CD14-positive monocyte (primary cell): ENCODE measurements at regions not wholly inside any gene's neighbourhood (a gene's known extent, or its start where the extent isn't known, plus 50 kb on each side); places are given as distances from the start of the nearest gene placed in this dataset.

Experiments
- DNase-seq, 3 donors: peaks; one replicate each; pipeline ENCODE4 v3.0.0-alpha.2; 2011 to 2022
- H2AFZ ChIP-seq: 2 replicates; pipeline ENCODE4 v1.6.0; 2012; ENCODE audit warnings: mild to moderate bottlenecking, low read depth, low read length, inconsistent platforms; ENCODE audit not compliant: insufficient read depth, poor library complexity, severe bottlenecking
- H3K27ac ChIP-seq, 2 donors: 1 replicate in 1 of 2; 2 replicates in 1 of 2; pipeline ENCODE4 v1.5.1; 2012 to 2013; ENCODE audit warnings: low read length in 2 of 2, control low read depth in 1 of 2, inconsistent platforms in 1 of 2, low read depth in 1 of 2, mild to moderate bottlenecking in 1 of 2
- H3K27me3 ChIP-seq, 2 donors: one replicate each; pipeline versions ENCODE4 v1.6.0 to v1.6.1; 2011 to 2013; ENCODE audit warnings: low read length in 2 of 2; ENCODE audit not compliant: control insufficient read depth in 2 of 2, insufficient read depth in 2 of 2
- H3K36me3 ChIP-seq, 2 donors: replicated peaks in 1 of 2; 1 replicate in 1 of 2; 2 replicates in 1 of 2; pipeline versions ENCODE4 v1.5.1 to v1.6.1; 2012 to 2013; ENCODE audit warnings: low read length in 2 of 2, control low read depth in 1 of 2, inconsistent platforms in 1 of 2, mild to moderate bottlenecking in 1 of 2; ENCODE audit not compliant: insufficient read depth in 2 of 2, control insufficient read depth in 1 of 2
- H3K4me1 ChIP-seq, 2 donors: 1 replicate in 1 of 2; 2 replicates in 1 of 2; pipeline versions ENCODE4 v1.5.1 to v1.6.1; 2012 to 2013; ENCODE audit warnings: low read length in 2 of 2, control low read depth in 1 of 2, inconsistent platforms in 1 of 2, mild to moderate bottlenecking in 1 of 2, moderate library complexity in 1 of 2; ENCODE audit not compliant: insufficient read depth in 2 of 2, control insufficient read depth in 1 of 2
- H3K4me2 ChIP-seq: replicated peaks from 2 replicates; pipeline ENCODE3; 2012; ENCODE audit warnings: low read length, moderate library complexity, mild to moderate bottlenecking; ENCODE audit not compliant: poor library complexity, severe bottlenecking; ENCODE audit errors: extremely low read depth
- H3K4me3 ChIP-seq, 3 experiments: fragments of 200-600 bp in 1 of 3; sonication (generic) in 1 of 3; replicated peaks in 1 of 3; 1 replicate in 2 of 3; 2 replicates in 1 of 3; pipeline ENCODE4 v1.5.1; 2011 to 2013; ENCODE audit warnings: low read length in 3 of 3, mild to moderate bottlenecking in 3 of 3, control low read depth in 2 of 3, low read depth in 2 of 3, inconsistent platforms in 1 of 3, moderate library complexity in 1 of 3
- H3K79me2 ChIP-seq: 2 replicates; pipeline ENCODE4 v1.6.0; 2012; ENCODE audit warnings: mild to moderate bottlenecking, control low read depth, inconsistent platforms, low read length, moderate library complexity; ENCODE audit not compliant: insufficient read depth
- H3K9ac ChIP-seq: 2 replicates; pipeline ENCODE4 v1.6.0; 2017; ENCODE audit warnings: low read length, mild to moderate bottlenecking; ENCODE audit not compliant: insufficient read depth, poor library complexity, severe bottlenecking
- H3K9me3 ChIP-seq, 2 donors: replicated peaks in 1 of 2; 1 replicate in 1 of 2; 2 replicates in 1 of 2; pipeline versions ENCODE4 v1.5.1 to v1.6.1; 2012 to 2013; ENCODE audit warnings: low read length in 2 of 2, control low read depth in 1 of 2; ENCODE audit not compliant: control insufficient read depth in 1 of 2, insufficient read depth in 1 of 2
- H4K20me1 ChIP-seq: 2 replicates; pipeline ENCODE4 v1.6.0; 2012; ENCODE audit warnings: mild to moderate bottlenecking, low read length, control low read depth, moderate library complexity; ENCODE audit not compliant: insufficient read depth
- H3K27ac Mint-ChIP-seq, 7 donors: one replicate each; pipeline ENCODE4 v1.8.0; 2020; ENCODE audit warnings: mild to moderate bottlenecking in 7 of 7, mixed read lengths in 7 of 7, moderate library complexity in 6 of 7, inconsistent platforms in 2 of 7
- H3K27me3 Mint-ChIP-seq, 3 donors: one replicate each; pipeline ENCODE4 v1.8.0; 2021 to 2022; ENCODE audit warnings: low read depth in 3 of 3, mild to moderate bottlenecking in 3 of 3, mixed read lengths in 3 of 3, moderate library complexity in 3 of 3, inconsistent platforms in 1 of 3
- H3K36me3 Mint-ChIP-seq, 2 donors: one replicate each; pipeline ENCODE4 v1.8.0; 2020; ENCODE audit warnings: mixed read lengths in 2 of 2, inconsistent platforms in 1 of 2, mild to moderate bottlenecking in 1 of 2
- H3K4me1 Mint-ChIP-seq: one replicate; pipeline ENCODE4 v1.8.0; 2020; ENCODE audit warnings: mild to moderate bottlenecking, mixed read lengths
- H3K4me3 Mint-ChIP-seq, 2 donors: one replicate each; pipeline ENCODE4 v1.8.0; 2020; ENCODE audit warnings: mild to moderate bottlenecking in 2 of 2, mixed read lengths in 2 of 2, moderate library complexity in 1 of 2
- H3K9me3 Mint-ChIP-seq, 7 donors: one replicate each; pipeline ENCODE4 v1.8.0; 2020 to 2022; ENCODE audit warnings: mixed read lengths in 7 of 7, mild to moderate bottlenecking in 6 of 7, moderate library complexity in 6 of 7, inconsistent platforms in 2 of 7
- WGBS: methylation state at CpG from one replicate; pipeline ENCODE4 v1.1.5; 2013; ENCODE audit warnings: missing lambda C conversion rate; ENCODE audit not compliant: insufficient coverage; 5-methylcytosine and 5-hydroxymethylcytosine counted together
- intact Hi-C, 2 donors: fragments of 100-400 bp; cut with micrococcal nuclease; formaldehyde crosslinking; loops; one replicate each; pipeline versions ENCODE4 v1.15.0 to v1.15.1; 2023
- TF ChIP-seq, protein P1 (sequence below): fragments of 200-600 bp; IDR thresholded peaks from one replicate; pipeline ENCODE4 v1.8.0; 2022; ENCODE audit warnings: antibody characterized with exemption, mild to moderate bottlenecking

DNA sequence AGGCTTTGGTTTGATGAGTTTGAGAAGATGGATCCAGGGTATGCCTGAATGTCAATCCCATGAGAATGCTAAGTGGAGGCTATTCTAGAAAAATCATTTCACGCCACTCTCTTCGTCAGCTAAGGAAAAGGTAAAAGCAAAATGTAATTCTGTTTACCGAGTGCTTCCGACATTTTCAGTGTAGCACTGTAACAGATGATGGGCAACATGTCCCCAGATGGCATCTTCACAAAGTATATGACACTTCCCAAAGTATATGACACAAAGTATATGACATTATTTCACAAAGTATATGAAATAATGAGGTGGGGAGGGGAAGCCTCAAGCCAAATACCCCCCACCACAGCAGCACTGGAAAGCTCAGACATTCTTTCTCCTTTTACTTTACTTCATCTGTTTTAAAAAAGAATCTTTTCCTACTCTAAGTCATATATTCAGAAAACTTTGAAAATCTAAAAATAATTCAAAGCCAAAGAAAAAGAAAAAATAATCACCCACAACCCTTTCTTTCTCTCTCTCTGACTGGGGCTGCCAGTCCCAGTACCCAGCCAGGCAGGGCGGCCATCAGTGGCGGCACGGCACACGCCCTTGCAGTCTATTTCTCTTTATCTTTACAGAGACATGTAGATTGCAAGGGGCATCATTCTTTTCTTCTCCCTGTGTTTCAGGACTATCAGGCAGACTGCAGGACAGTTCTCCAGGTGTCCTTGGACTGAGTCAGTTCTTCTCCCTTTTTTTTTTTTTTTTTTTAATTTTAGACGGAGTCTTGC, 179.8 kb downstream of the SNX10 start:
- Histone ChIP-seq H3K27me3 (no peaks in the 10 kb centered on the region), H2AFZ (no peak overlapping the region), H3K4me1 (no peaks in the 10 kb centered on the region), H3K4me3 (no peak overlapping the region), H3K4me2 (no peak overlapping the region), H3K9ac (no peak overlapping the region), H3K9me3 (no peaks in the 10 kb centered on the region), H3K36me3 (no peaks in the 10 kb centered on the region), H4K20me1 (no peaks in the 10 kb centered on the region), H3K27ac (no peak overlapping the region), H3K79me2 (no peaks in the 10 kb centered on the region)
- Mint-ChIP-seq H3K27me3 (peaks cover 0 to 2% (median 0%) of the 10 kb centered on the region in 3 donors), H3K36me3 (no peaks in the 10 kb centered on the region), H3K4me1 (peaks cover 3% of the 10 kb centered on the region), H3K9me3 (no peaks in the 10 kb centered on the region), H3K27ac (no peak overlapping the region), H3K4me3 (no peak overlapping the region)
- DNase-seq: no peak
- TF ChIP-seq, protein P1, sequence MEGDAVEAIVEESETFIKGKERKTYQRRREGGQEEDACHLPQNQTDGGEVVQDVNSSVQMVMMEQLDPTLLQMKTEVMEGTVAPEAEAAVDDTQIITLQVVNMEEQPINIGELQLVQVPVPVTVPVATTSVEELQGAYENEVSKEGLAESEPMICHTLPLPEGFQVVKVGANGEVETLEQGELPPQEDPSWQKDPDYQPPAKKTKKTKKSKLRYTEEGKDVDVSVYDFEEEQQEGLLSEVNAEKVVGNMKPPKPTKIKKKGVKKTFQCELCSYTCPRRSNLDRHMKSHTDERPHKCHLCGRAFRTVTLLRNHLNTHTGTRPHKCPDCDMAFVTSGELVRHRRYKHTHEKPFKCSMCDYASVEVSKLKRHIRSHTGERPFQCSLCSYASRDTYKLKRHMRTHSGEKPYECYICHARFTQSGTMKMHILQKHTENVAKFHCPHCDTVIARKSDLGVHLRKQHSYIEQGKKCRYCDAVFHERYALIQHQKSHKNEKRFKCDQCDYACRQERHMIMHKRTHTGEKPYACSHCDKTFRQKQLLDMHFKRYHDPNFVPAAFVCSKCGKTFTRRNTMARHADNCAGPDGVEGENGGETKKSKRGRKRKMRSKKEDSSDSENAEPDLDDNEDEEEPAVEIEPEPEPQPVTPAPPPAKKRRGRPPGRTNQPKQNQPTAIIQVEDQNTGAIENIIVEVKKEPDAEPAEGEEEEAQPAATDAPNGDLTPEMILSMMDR: no peak
- intact Hi-C loops: no loop called here
- WGBS: 96% methylated on average over 5 of the region's 9 CpGs

DNA sequence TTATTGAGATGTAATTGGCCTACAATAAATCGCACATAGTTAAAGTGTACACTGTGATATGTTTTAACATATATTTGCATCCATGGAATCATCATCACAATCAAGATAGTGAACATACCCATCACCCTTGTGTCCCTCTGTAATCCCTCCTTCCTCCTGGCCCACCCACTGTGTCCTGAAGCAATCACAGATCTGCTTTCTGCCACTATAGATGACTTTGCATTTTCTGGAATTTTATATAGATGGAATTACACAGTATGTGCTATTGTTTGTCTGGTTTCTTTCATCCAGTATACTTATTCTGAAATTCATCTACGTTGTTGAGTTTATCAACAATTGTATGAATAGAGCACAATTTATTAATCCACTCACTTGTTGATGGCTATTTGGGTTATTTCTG, 181.3 kb downstream of the SNX10 start:
- H3K27me3 ChIP-seq: no peaks in the 10 kb centered on the region
- no peak overlapping the region for H3K27ac ChIP-seq
- Mint-ChIP-seq H3K27ac (no peak overlapping the region), H3K9me3 (no peaks in the 10 kb centered on the region), H3K4me1 (peaks cover 3% of the 10 kb centered on the region), H3K36me3 (no peaks in the 10 kb centered on the region), H3K4me3 (no peak overlapping the region), H3K27me3 (peaks cover 0 to 2% (median 0%) of the 10 kb centered on the region in 3 donors)
- no peaks in the 10 kb centered on the region for H4K20me1 ChIP-seq
- no peak for DNase-seq
- H3K9ac ChIP-seq: no peak overlapping the region
- no peaks in the 10 kb centered on the region for H3K4me1 ChIP-seq
- WGBS: no CpG with 5 or more reads among the region's 2 CpGs
- no peak overlapping the region for H3K4me3 ChIP-seq
- no peaks in the 10 kb centered on the region for H3K79me2 ChIP-seq
- no peaks in the 10 kb centered on the region for H3K9me3 ChIP-seq
- H3K36me3 ChIP-seq: no peaks in the 10 kb centered on the region
- intact Hi-C loops: no loop called here
- no peak overlapping the region for H3K4me2 ChIP-seq
- no peak overlapping the region for H2AFZ ChIP-seq
- TF ChIP-seq, protein P1: no peak
